Upper lobe of right lung (tissue), 1 donor: ENCODE measurements at regions not wholly inside any gene's neighbourhood (a gene's known extent, or its start where the extent isn't known, plus 50 kb on each side); places are given as distances from the start of the nearest gene placed in this dataset.

Source experiments
- ATAC-seq: fragments of 200-7000 bp; cut with Tn5 transposase; one replicate; pipeline ENCODE4 v1.9.1; 2020; ENCODE audit warnings: mild to moderate bottlenecking, moderate library complexity
- DNase-seq: peaks from one replicate; pipeline ENCODE4 v3.0.0-alpha.2; 2020
- H3K27ac ChIP-seq: fragments of 200-600 bp; one replicate; pipeline ENCODE4 v1.8.0; 2022
- H3K27me3 ChIP-seq: fragments of 200-600 bp; one replicate; pipeline ENCODE4 v1.8.0; 2022; ENCODE audit warnings: mild to moderate bottlenecking
- H3K36me3 ChIP-seq: fragments of 200-600 bp; one replicate; pipeline ENCODE4 v1.8.0; 2022
- H3K4me1 ChIP-seq: fragments of 200-600 bp; one replicate; pipeline ENCODE4 v1.8.0; 2022
- H3K4me3 ChIP-seq: fragments of 200-600 bp; one replicate; pipeline ENCODE4 v1.8.0; 2022; ENCODE audit warnings: mild to moderate bottlenecking
- H3K9me3 ChIP-seq: fragments of 200-600 bp; one replicate; pipeline ENCODE4 v1.8.0; 2022
- intact Hi-C: fragments of 100-400 bp; cut with DNase I; formaldehyde crosslinking; loops from one replicate; pipeline ENCODE4 v1.11.0; 2022
- TF ChIP-seq, protein P1 (sequence below): fragments of 200-600 bp; IDR thresholded peaks from one replicate; pipeline ENCODE4 v1.8.0; 2022; ENCODE audit warnings: antibody characterized with exemption
- donor health status: DM: no; HTN: yes; CAD: no; lungs with severe emphysema.

DNA sequence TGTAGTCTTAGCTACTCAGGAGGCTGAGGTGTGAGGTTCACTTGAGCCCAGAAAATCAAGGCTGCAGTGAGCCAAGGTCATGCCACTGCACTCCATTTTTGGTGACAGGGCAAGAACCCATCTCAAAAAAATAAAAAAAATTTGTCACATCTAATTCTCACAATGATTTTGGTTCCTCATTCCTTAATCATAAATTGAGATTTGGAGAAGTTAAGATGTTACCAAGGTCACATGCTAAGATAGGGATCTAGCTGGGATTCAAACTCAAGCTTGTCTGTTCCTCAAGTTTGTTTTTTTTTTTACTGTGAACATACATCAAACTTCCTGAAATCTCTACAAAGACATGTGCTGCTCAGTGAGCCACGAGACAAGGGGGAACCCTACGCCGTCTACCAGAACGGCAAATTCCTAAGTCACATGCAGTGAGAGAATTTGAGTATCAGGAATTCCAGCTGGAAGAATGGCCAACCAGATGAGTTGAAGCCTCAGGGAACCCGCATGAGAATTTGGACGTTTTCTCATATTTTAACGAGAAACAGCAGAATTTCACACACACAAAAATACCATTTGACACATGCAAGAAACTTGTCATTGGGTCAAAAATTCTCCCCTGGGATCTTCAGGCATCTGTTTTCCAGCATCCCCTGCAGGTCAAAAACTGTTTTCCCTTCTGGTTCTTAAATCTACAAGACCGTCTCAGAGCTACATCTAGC is 414.1 kb upstream of the GOT2 start:
- H3K27ac ChIP-seq: no peak overlapping the region
- no peaks in the 10 kb centered on the region for H3K4me1 ChIP-seq
- no peaks in the 10 kb centered on the region for H3K27me3 ChIP-seq
- H3K9me3 ChIP-seq: no peaks in the 10 kb centered on the region
- H3K4me3 ChIP-seq: no peak overlapping the region
- intact Hi-C loops: no loop called here
- H3K36me3 ChIP-seq: no peaks in the 10 kb centered on the region
- TF ChIP-seq, protein P1, sequence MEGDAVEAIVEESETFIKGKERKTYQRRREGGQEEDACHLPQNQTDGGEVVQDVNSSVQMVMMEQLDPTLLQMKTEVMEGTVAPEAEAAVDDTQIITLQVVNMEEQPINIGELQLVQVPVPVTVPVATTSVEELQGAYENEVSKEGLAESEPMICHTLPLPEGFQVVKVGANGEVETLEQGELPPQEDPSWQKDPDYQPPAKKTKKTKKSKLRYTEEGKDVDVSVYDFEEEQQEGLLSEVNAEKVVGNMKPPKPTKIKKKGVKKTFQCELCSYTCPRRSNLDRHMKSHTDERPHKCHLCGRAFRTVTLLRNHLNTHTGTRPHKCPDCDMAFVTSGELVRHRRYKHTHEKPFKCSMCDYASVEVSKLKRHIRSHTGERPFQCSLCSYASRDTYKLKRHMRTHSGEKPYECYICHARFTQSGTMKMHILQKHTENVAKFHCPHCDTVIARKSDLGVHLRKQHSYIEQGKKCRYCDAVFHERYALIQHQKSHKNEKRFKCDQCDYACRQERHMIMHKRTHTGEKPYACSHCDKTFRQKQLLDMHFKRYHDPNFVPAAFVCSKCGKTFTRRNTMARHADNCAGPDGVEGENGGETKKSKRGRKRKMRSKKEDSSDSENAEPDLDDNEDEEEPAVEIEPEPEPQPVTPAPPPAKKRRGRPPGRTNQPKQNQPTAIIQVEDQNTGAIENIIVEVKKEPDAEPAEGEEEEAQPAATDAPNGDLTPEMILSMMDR: no peak
- ATAC-seq (no peak), DNase-seq (no peak)

DNA sequence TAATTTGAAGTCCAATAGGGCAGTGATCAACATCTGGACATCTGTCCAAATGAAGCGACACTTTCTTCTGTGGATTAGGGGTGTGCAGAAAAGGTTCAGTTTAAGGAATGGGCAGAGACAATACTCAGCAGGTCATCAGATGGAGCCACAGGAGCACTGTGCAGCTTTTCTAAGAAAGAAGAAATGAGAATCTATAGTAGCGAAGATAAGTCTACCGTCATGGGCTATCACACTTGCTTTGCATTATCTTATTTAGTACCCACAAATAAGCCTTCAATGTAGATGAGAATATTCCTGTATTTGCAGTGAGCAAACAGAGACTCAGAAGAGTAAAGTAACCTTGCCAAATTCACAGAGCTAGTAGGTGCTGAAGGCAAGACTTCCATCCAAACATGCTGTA is 412.0 kb upstream of the GOT2 start:
- Histone ChIP-seq H3K36me3 (no peaks in the 10 kb centered on the region), H3K4me1 (no peaks in the 10 kb centered on the region), H3K27ac (no peak overlapping the region), H3K27me3 (no peaks in the 10 kb centered on the region), H3K9me3 (no peaks in the 10 kb centered on the region), H3K4me3 (no peak overlapping the region)
- ATAC-seq (no peak), DNase-seq (no peak)
- intact Hi-C loops: no loop called here
- TF ChIP-seq, protein P1: no peak

DNA sequence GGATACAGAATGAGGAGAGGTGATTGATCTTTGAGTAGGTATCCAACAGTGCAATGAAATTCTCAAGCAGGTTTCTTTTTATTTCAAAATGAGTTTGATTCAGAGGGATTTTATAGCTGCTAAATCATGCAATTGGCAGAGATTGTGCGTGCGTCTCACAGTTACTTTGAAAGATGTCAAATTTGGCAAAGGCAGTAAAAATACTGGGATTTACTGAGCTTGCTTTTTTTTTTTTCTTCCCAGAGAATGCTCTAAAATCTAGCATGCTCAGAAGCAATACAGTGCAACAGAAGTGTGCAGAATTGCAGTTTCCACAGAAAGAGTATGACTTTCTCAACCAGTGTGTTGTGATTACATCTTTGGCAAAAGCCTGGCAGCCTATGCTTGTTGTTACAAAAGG is 410.7 kb upstream of the GOT2 start:
- intact Hi-C loops: no loop called here
- DNase-seq: no peak
- TF ChIP-seq, protein P1: no peak

DNA sequence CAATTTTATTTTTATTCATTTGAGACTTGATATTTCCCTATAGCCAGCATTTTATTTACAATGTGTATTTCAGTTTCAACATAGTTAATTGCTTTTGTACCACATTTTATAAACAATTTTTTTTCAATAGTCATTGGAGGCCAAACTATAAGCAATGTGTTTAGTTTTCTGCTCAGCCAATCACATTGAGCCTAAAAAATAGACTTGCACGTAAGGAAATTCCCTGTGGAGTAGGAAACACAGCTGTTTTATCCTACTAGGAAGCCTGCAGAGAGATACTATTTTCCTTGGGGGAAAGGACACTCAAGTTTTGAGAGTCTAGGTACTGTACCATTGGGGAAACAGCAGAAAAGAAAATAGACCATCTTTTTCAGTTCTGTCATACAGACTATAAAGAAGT is 410.2 kb upstream of the GOT2 start:
- H3K36me3 ChIP-seq: no peaks in the 10 kb centered on the region
- H3K27ac ChIP-seq: no peak overlapping the region
- H3K4me1 ChIP-seq: no peaks in the 10 kb centered on the region
- H3K4me3 ChIP-seq: no peak overlapping the region
- no peaks in the 10 kb centered on the region for H3K27me3 ChIP-seq
- ATAC-seq: no peak
- TF ChIP-seq, protein P1: no peak
- no peak for DNase-seq
- no peaks in the 10 kb centered on the region for H3K9me3 ChIP-seq
- intact Hi-C loops: no loop called here

More for the DNA sequence above, 410.7 kb upstream of the GOT2 start:
- Histone ChIP-seq H3K4me1 (no peaks in the 10 kb centered on the region), H3K27ac (no peak overlapping the region), H3K36me3 (no peaks in the 10 kb centered on the region), H3K9me3 (no peaks in the 10 kb centered on the region), H3K27me3 (no peaks in the 10 kb centered on the region), H3K4me3 (no peak overlapping the region)
- no peak for ATAC-seq

DNA sequence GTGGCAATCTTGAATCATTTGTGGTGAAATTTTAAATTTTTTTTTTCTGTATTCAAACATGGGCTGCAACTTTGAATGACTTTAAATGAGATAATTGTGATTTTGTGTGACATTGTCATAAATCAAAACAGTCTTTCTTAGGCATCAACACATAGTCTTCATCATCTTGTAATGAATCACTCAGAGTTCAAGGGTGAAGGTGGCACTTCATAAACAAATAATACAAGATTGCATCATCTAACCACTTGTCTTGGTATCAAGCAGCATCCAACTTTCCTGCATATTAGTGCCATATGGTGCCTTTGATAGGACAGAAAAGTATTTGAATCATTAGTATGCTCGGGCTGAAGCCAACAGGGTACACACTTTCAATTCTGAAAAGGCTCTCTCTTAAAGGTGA is 392.4 kb upstream of the GOT2 start:
- no peaks in the 10 kb centered on the region for H3K9me3 ChIP-seq
- ATAC-seq (no peak), DNase-seq (no peak)
- TF ChIP-seq, protein P1: no peak
- H3K4me1 ChIP-seq: no peaks in the 10 kb centered on the region
- H3K4me3 ChIP-seq: no peak overlapping the region
- intact Hi-C loops: no loop called here
- no peak overlapping the region for H3K27ac ChIP-seq
- H3K36me3 ChIP-seq: no peaks in the 10 kb centered on the region
- no peaks in the 10 kb centered on the region for H3K27me3 ChIP-seq

DNA sequence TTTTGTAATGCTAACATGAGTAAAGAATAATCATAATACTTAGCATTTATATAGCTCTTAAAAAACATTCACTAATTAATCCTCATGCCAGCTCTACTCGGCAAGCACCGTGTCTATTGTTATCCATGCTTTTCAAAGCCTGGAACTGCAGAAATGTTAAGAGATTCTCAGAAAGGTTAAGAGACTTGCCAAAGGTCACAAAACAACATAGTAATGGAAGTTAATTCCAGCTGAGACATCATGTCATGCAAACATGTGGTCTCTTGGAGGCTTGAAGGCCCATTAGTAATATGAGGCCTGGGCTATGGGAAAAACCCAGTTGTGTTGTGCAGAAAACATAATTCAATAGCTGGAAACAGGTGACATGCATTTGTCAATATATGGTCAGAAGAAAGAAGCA is 389.9 kb upstream of the GOT2 start:
- H3K9me3 ChIP-seq: no peaks in the 10 kb centered on the region
- H3K27me3 ChIP-seq: no peaks in the 10 kb centered on the region
- no peak overlapping the region for H3K27ac ChIP-seq
- no peak overlapping the region for H3K4me3 ChIP-seq
- intact Hi-C loops: no loop called here
- TF ChIP-seq, protein P1: no peak
- ATAC-seq (no peak), DNase-seq (no peak)
- H3K36me3 ChIP-seq: no peaks in the 10 kb centered on the region
- no peaks in the 10 kb centered on the region for H3K4me1 ChIP-seq
